ENCODE measurements at regions not wholly inside any gene's neighbourhood (a gene's known extent, or its start where the extent isn't known, plus 50 kb on each side); places are given as distances from the start of the nearest gene placed in this dataset.

GRCh38 chr12:89966495-89967240, 258.0 kb upstream of the ATP2B1 start:
- TF ChIP-seq POLR2AphosphoS5 (IDR thresholded peaks at IDR 0.05; ENCODE audit: borderline replicate concordance, low read depth, low read length), result no peak
- TF ChIP-seq EZH2 (IDR thresholded peaks at IDR 0.05), result no peak
- TF ChIP-seq FOXP2 (optimal IDR thresholded peaks at IDR 0.05; ENCODE audit: control extremely low read depth, extremely low read length, insufficient read depth), result no peak
